GM21717 (cell line): ENCODE measurements at regions not wholly inside any gene's neighbourhood (a gene's known extent, or its start where the extent isn't known, plus 50 kb on each side); places are given as distances from the start of the nearest gene placed in this dataset.
"Not testable (repeated sequence)": the region's sequence is repeated elsewhere in the genome, so short reads cannot be mapped to it uniquely, and the experiment has no call there.

ENCODE experiments used
- ATAC-seq: cut with Tn5 transposase; IDR thresholded peaks from one replicate; pipeline ENCODE4 v1.9.1; 2021; ENCODE audit warnings: mild to moderate bottlenecking, moderate library complexity; ENCODE audit not compliant: unreplicated experiment

- ATAC-seq = no peak
These were observed 182.2 kb upstream of the TNC start for GRCh38 chr9:115300116-115300515.

GRCh38 chr9:115300874-115301273 lies 182.9 kb upstream of the TNC start:
- ATAC-seq = no peak

DNA sequence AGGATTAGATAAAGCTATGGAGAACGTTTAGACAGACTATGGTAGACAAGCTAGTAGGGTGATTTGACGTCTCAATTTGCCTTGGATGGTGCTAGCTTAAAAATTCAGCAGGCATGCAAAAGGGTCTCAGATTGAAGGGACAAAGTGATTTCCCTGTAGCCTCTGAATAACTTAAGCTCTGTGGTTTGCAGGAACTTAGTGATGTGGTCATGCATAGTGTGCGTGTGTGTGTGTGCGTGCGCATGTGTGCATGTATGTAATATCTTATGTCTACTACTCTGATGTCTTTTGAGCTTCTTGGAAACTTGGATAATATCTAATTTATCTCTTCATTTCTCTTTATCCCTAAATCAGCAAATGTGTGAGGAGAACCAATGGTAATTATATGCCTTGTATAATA lies 183.6 kb upstream of the TNC start:
- no peak for ATAC-seq

- no peak for ATAC-seq
These were observed 187.6 kb upstream of the TNC start for GRCh38 chr9:115305543-115305942.

GRCh38 chr9:115306865-115307264 lies 188.9 kb upstream of the TNC start:
- ATAC-seq = no peak

GRCh38 chr9:115313545-115313944 lies 195.6 kb upstream of the TNC start:
- no peak for ATAC-seq

GRCh38 chr9:115326461-115326860 lies 208.5 kb upstream of the TNC start:
- no peak for ATAC-seq

GRCh38 chr9:115327436-115328122 lies 209.6 kb upstream of the TNC start:
- no peak for ATAC-seq

- ATAC-seq = no peak
These were observed 210.3 kb upstream of the TNC start for GRCh38 chr9:115328228-115328627.

DNA sequence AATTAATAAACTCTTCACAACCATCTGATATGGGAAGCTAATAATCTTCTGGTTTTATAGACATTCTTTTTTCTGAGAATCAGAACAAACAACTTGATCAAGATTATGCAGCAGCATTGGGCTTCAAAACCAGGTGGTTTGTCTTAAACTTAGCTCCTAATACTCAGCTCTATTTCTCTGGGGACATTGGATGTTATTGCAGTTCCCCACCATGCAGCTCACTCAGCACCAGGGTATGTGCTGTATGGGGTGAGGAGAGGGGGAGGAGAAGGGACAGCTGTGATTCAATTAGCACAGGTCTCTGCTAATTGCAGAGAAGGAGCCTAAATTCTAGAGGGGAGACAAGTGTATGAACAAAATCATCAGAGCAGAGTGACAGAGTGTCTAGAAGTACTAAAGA lies 210.7 kb upstream of the TNC start:
- no peak for ATAC-seq

- no peak for ATAC-seq
These were observed 215.5 kb upstream of the TNC start for GRCh38 chr9:115333277-115334070.

DNA sequence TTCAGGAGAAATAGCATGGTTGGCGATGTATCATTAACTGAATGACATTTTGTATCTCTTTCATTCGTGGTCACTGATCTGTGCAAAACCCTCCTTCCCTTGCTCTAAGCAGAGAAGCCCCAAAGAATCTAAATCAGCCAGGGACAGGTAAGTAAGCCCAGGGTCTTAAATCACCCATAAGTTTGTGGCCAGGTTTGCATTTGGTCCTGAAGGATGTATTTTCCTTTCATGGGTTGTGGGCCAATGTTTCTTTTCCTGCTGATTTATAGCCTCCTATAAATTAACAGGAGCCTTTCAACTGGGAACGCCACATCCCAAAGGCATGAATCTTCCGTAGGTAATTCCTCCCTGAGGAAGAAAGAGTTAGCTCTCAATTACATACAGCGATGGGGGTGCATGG lies 217.5 kb upstream of the TNC start:
- no peak for ATAC-seq

DNA sequence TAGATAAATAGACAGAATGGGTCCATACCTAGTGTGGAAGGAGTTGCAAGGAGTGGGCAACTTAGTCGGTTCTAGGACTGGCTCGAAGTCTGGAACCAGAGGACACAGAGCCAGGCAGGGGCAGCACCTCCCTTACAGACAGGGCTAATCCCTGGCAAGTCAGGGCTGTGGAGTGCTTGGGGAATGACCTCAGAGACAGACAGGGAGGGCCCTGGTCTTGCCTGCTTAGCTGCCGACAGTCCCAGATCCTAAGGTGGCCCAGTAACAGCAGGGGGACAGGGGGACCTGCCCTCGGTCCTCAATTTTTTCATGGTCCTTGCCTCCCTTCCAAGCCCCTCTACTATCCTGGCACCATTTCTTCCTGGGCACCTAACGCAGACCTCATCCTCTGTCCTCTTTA lies 222.4 kb upstream of the TNC start:
- no peak for ATAC-seq

GRCh38 chr9:115341426-115341825 lies 223.5 kb upstream of the TNC start:
- ATAC-seq = no peak

DNA sequence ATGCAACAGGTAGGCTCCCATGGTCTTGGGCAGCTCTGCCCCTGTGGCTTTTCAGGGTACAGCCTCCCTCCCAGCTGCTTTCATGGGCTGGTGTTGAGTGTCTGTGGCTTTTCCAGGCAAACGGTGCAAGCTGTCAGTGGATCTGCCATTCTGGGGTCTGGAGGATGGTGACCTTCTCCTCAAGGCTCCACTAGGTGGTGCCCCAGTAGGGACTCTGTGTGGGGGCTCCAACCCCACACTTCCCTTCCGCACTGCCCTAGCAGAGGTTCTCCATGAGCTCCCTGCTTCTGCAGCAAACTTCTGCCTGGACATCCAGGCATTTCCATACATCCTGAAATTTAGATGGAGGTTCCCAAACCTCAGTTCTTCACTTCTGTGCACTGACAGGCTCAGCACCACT lies 229.8 kb upstream of the TNC start:
- ATAC-seq = not testable (repeated sequence)

GRCh38 chr9:115348936-115349335 lies 231.0 kb upstream of the TNC start:
- ATAC-seq = not testable (repeated sequence)

- ATAC-seq = no peak
These were observed 231.6 kb upstream of the TNC start for GRCh38 chr9:115349542-115349941.

- no peak for ATAC-seq
These were observed 232.6 kb upstream of the TNC start for GRCh38 chr9:115350548-115350947.

GRCh38 chr9:115353681-115354080 lies 235.7 kb upstream of the TNC start:
- no peak for ATAC-seq

DNA sequence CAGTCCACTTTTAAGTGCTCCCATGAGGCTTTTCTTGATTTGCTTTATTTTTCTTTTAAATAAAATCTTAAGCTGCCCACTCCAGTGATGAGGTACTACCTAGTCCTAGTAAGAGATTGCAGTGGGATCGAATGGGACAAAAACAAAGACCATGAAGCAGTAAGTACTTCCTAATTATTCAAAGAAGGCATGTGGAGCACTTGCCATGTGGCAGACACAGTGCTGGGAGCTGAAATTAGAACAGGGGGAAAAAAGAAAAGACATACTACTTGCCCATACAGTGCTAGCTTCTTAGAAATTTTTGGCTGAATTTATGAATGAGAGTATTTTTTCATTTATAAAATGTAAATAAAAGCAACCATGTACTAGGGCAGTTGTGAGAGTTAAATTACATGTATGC lies 239.9 kb upstream of the TNC start:
- no peak for ATAC-seq

DNA sequence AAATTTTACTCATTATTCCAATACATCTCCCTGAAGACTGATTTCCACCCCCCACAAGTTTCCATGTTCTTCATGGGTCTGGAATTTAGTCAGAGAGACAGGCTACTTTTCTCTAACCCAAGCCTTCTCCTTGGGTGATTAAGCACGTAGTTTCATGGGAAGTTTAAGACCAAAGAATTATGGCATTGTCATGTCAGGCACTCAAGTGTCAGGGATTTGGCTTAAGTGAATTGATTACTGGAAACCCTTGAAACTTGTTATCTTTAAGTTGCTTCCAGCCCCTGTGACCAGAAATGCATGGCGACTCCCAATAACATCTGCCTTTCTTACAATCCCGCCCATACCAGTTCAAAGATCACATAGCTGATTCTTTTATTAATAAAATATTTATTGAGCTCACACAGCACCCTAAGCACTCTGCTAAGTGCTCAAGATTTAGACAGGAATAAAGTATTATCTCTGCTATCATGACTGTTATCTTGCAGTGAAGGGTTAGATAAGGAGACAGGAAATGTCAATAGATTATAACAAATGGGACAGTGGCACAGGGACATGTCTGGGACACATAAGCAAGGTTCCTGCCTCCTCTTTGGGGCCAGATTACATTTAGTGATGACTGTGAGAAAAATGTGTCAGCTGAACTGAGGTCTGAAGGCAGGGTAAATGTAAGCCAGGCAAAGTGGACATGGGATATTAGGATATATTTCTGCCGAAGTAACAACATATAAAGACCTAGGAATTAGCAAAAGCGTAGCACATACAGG lies 241.2 kb upstream of the TNC start:
- no peak for ATAC-seq

DNA sequence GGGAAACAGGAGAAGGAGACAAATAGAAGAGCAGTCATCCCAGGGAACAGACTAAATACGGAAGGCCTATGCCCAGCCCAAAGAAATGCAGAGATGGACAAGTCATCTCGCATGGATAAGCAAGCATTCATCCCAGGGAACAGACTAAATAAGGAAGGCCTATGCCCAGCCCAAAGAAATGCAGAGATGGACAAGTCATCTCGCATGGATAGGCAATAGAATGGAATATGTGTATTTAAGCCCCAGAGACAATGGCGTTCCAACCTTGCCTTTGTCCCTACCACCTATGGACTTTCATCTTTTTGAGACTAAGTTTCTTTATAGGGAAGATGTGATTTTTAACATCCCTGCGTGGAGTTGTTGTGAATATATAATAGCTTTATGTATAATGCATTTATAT lies 242.2 kb upstream of the TNC start:
- no peak for ATAC-seq
